Epidermal melanocyte (primary cell): ENCODE measurements at regions not wholly inside any gene's neighbourhood (a gene's known extent, or its start where the extent isn't known, plus 50 kb on each side); places are given as distances from the start of the nearest gene placed in this dataset.
"Not testable (repeated sequence)": the region's sequence is repeated elsewhere in the genome, so short reads cannot be mapped to it uniquely, and the experiment has no call there.

Experiments used
- DNase-seq: peaks from one replicate; pipeline ENCODE4 v3.0.0; 2011; ENCODE audit warnings: low spot score; ENCODE audit not compliant: insufficient read length

DNA sequence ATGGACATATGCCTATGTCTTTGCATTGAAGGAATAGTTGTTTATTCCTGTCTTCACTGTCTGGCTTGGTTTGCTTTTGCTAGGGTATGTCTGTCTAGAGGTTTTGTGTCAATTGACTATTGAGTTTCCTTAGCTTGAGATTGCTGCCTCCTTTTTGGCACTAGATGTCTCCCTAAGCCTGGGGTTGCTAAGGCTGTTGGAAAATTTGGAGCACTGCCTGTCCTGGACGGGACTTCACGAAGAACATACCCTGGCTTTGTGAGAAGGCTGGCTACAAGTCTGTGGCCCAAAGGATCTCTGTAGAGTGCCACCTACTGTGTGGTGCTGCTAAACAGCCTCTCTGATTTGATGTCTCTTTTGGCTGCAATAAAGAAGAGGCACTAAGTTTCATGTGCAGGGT is 183.8 kb upstream of the NUDT10 start:
- no peak for DNase-seq

- no peak for DNase-seq
Measured at GRCh38 chrX:51151734-51152133, 180.9 kb upstream of the NUDT10 start.

DNA sequence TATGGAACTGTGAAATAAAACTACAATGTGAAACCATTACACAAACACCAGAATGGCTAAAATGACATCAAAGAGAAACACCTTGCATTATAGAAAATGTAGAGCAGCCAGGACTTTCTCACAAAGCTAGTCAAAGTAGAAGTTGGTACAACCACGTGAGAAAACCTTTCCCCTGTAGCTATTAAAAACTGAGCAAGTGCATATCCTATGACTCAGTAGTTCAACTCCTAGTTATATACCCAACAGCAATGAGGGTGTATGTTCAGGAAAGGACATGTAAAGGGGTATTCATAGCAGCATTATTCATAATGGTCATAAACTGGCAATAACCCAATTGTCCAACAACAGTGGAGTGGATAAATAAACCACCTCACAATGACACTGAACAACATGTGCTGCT is 177.5 kb upstream of the NUDT10 start:
- DNase-seq: no peak

- DNase-seq: no peak
Measured at GRCh38 chrX:51155566-51155965, 177.1 kb upstream of the NUDT10 start.

GRCh38 chrX:51158231-51158630 is 174.4 kb upstream of the NUDT10 start:
- DNase-seq: no peak

DNA sequence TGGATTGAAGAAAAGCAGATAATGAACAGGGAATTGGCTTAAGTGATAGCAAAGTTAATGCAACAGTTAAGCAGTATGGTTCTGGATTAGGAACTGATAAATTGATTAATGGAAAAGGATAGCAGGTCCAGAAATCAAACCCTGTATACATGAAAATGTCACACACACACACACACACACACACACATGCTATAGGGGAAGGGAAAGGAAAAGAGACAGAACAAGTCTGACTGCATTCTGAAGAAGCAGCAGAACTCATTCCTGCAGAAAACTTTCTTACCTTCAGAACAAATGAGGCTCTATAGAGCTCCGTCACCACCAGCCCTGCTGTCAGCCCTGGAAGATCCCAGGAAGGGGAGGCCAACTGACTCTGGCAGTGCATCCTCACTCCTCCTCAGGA is 173.2 kb upstream of the NUDT10 start:
- DNase-seq: not testable (repeated sequence)

DNA sequence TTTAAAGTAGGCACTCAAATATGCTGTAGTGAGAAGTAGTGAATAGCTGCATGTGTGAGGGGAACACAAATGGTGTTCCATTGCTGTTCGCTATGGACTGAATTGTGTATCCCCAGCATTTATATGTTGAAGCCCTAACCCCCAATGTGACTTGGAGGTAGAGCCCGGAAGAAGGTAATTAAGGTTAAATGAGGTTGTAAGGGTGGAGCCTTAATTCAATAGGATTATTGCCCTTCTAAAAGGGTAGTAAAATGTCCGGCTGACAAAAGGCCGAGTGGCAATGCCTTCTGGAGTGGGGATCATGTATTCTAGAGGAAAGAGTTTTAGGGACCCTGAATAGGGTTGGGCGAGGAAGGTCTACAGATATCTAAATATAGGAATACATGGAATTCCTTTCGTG is 168.9 kb upstream of the NUDT10 start:
- no peak for DNase-seq

DNA sequence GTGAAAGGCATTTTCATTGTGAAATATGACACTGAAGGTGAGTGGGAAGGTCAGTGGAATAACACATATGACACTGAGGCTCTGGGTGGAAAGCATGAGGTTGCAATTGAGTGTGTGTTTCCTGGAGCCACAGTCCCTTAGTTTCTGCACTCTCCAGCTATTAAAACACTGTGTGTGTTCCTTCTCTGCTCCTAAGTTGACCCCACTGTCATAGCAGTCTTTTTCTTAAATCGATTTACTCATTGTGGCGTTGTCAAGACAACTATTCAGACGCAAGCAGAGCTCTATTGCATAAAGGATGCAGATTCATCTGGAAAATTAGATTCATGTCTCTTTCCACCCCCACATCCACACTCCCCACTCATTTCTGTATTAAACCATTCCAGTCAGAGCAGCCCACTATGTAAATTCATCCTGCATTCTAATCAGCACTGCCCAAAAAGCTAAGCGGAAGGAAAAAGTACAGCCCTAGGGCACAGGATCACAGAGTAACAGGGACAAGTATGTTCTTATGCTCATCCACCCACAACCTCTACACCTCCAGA is 154.2 kb upstream of the NUDT10 start:
- DNase-seq: not testable (repeated sequence)

- DNase-seq: not testable (repeated sequence)
Measured at GRCh38 chrX:51179805-51180204, 152.8 kb upstream of the NUDT10 start.

- no peak for DNase-seq
Measured at GRCh38 chrX:51182545-51182944, 150.1 kb upstream of the NUDT10 start.

GRCh38 chrX:51192104-51192503 is 140.5 kb upstream of the NUDT10 start:
- DNase-seq: no peak

GRCh38 chrX:51215266-51215665 is 117.4 kb upstream of the NUDT10 start:
- DNase-seq: no peak

DNA sequence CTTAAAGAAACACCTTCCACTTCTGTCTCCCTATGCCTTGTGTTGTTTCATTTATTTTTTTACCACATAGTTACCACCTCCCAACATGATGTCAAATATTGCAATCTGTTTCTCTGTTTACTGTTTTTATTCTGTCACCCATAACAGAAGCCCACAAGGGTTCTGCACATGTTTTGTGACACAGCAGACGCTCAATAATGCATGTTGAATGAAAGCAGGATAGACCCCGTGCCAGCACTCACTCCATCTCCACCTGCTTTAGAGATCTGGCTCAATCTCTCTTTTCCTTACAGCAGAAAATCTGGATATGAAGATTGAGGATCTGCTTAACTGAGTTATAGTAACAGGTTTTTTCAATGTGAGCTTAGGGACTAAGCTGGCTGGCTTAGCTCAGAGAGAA is 116.8 kb upstream of the NUDT10 start:
- DNase-seq: no peak

GRCh38 chrX:51242212-51242611 is 90.4 kb upstream of the NUDT10 start:
- DNase-seq: no peak

DNA sequence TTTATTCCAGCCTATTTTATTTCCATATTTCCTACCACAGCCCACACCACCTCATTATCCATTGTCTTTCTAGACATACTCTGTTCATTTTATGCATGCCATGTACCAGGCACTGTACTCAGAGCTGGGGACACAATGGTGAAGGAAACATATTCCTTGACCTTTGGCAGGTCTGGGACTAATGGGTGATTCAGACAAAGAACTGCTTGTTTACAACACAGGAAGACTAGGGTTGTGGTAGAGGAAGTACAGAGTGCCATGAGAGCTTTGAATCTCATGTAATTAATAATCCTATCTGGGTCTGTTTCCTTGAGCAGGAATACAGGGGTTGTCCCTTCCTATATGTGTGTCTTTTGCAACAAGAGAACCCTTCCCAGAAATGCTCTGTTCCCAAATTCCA is 75.1 kb upstream of the NUDT10 start:
- DNase-seq: no peak

- not testable (repeated sequence) for DNase-seq
Measured at GRCh38 chrX:51262271-51262670, 70.4 kb upstream of the NUDT10 start.

GRCh38 chrX:51272638-51273037 is 60.0 kb upstream of the NUDT10 start:
- DNase-seq: no peak

DNA sequence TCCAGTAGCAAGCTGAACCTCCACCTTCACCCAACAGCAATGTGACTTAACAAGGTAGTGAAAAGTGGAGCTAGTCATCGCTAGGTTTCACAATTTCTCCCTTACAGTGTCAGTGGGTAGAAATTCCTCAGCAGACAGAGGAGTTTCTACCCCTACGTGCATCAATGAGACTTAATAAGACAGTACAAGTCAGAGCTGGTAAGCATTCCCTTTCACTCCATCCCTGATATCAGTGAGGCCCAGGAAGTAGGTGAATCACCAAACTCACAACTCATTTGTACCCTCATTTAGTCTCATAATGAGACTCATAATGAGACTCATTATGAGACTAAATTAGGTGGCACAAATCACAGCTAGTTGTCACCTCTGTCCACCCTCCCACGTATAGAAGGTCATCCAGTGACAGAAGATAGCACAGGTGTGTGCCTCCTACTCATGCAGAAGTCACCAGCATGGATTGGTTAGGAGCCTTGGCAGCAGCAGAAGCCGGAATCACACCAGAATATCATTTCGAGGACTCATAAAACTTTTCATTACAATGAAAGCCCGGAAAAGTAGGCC is 50.8 kb upstream of the NUDT10 start:
- DNase-seq: no peak
